HCT116 (cell line): ENCODE measurements at regions not wholly inside any gene's neighbourhood (a gene's known extent, or its start where the extent isn't known, plus 50 kb on each side); places are given as distances from the start of the nearest gene placed in this dataset.

Experiments used
- ATF3 ChIP-seq: IDR thresholded peaks from 2 replicates; pipeline ENCODE4 v1.6.1; 2012
- CEBPB ChIP-seq: IDR thresholded peaks from 2 replicates; pipeline ENCODE4 v1.6.1; 2012; ENCODE audit warnings: low read depth
- EGR1 ChIP-seq: IDR thresholded peaks from 2 replicates; pipeline ENCODE4 v1.6.1; 2012; ENCODE audit warnings: low read depth
- EZH2 ChIP-seq: fragments of 200-600 bp; sonication (generic); IDR thresholded peaks from 2 replicates; pipeline ENCODE4 v1.6.1; 2017; ENCODE audit warnings: antibody characterized with exemption, mixed run types
- POLR2A ChIP-seq: IDR thresholded peaks from 2 replicates; pipeline ENCODE4 v1.7.0; 2011; ENCODE audit warnings: borderline replicate concordance; ENCODE audit not compliant: insufficient read depth, insufficient read length; ENCODE audit errors: extremely low read depth
- RAD21 ChIP-seq: IDR thresholded peaks from 2 replicates; pipeline ENCODE4 v1.6.1; 2012; ENCODE audit warnings: low read depth, mild to moderate bottlenecking
- REST ChIP-seq: IDR thresholded peaks from 2 replicates; pipeline ENCODE4 v1.6.1; 2012; ENCODE audit warnings: low read depth
- SIN3A ChIP-seq: IDR thresholded peaks from 2 replicates; pipeline ENCODE4 v1.6.1; 2012; ENCODE audit warnings: low read depth
- SRF ChIP-seq: IDR thresholded peaks from 2 replicates; pipeline ENCODE4 v1.6.1; 2012; ENCODE audit warnings: low read depth
- TCF7L2 ChIP-seq: IDR thresholded peaks from 2 replicates; pipeline ENCODE4 v1.7.0; 2011; ENCODE audit warnings: borderline replicate concordance, inconsistent platforms; ENCODE audit not compliant: insufficient read depth, insufficient read length; ENCODE audit errors: extremely low read depth
- ZNF274 ChIP-seq: fragments of 200-500 bp; sonication (Bioruptor generic); IDR thresholded peaks from 2 replicates; pipeline ENCODE4 v1.6.1; 2014; ENCODE audit warnings: mild to moderate bottlenecking, low read depth, low read length, inconsistent platforms
- TF ChIP-seq, protein P1 (sequence below), 3 experiments: fragments of 200-600 bp in 1 of 3; sonication (generic) in 1 of 3; IDR thresholded peaks in 2 of 3; conservative IDR thresholded peaks in 1 of 3; 2 replicates each; pipeline ENCODE4 v1.5.1; 2012 to 2017; ENCODE audit warnings: low read depth in 2 of 3, low read length in 2 of 3, antibody characterized with exemption in 1 of 3, borderline replicate concordance in 1 of 3, control low read depth in 1 of 3, mild to moderate bottlenecking in 1 of 3, mixed read lengths in 1 of 3, mixed run types in 1 of 3, moderate library complexity in 1 of 3; ENCODE audit not compliant: insufficient read depth in 1 of 3
- TF ChIP-seq, protein P2 (sequence below): IDR thresholded peaks from 2 replicates; pipeline ENCODE4 v1.6.1; 2012

- TF ChIP-seq, protein P1, sequence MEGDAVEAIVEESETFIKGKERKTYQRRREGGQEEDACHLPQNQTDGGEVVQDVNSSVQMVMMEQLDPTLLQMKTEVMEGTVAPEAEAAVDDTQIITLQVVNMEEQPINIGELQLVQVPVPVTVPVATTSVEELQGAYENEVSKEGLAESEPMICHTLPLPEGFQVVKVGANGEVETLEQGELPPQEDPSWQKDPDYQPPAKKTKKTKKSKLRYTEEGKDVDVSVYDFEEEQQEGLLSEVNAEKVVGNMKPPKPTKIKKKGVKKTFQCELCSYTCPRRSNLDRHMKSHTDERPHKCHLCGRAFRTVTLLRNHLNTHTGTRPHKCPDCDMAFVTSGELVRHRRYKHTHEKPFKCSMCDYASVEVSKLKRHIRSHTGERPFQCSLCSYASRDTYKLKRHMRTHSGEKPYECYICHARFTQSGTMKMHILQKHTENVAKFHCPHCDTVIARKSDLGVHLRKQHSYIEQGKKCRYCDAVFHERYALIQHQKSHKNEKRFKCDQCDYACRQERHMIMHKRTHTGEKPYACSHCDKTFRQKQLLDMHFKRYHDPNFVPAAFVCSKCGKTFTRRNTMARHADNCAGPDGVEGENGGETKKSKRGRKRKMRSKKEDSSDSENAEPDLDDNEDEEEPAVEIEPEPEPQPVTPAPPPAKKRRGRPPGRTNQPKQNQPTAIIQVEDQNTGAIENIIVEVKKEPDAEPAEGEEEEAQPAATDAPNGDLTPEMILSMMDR (IDR thresholded peaks at IDR 0.05 in 2 of 3, conservative IDR thresholded peaks at IDR 0.05 in 1 of 3; ENCODE audit: borderline replicate concordance in 1 of 3, insufficient read depth in 1 of 3, low read depth in 2 of 3, low read length in 2 of 3): no peak
- TF ChIP-seq POLR2A (no peak), ZNF274 (no peak), EZH2 (no peak), REST (no peak), ATF3 (no peak), SIN3A (no peak), EGR1 (no peak), CEBPB (no peak), SRF (no peak), TCF7L2 (no peak), RAD21 (no peak)
- TF ChIP-seq, protein P2, sequence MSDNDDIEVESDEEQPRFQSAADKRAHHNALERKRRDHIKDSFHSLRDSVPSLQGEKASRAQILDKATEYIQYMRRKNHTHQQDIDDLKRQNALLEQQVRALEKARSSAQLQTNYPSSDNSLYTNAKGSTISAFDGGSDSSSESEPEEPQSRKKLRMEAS: no peak
Observed at GRCh38 chr2:83802604-83803003, 656.5 kb downstream of the SUCLG1 start.
